SK-N-SH (cell line): ENCODE measurements at regions not wholly inside any gene's neighbourhood (a gene's known extent, or its start where the extent isn't known, plus 50 kb on each side); places are given as distances from the start of the nearest gene placed in this dataset.

Experiments
- CTCF ChIA-PET: fragments of 300-600, 350-600 bp; formaldehyde crosslinking; extraction: SDS; loops from one replicate; lab custom pipeline; 2021; lab: Yijun Ruan, JAX
- POLR2A ChIA-PET: fragments of 350-600 bp; sonication (Branson Sonifier 250); formaldehyde crosslinking; extraction: SDS; loops from one replicate; lab custom pipeline; 2020; ENCODE audit warnings: antibody characterized with exemption, inconsistent platforms; lab: Yijun Ruan, JAX
- DNase-seq: peaks from one replicate; pipeline ENCODE4 v3.0.0; 2012
- H2AFZ ChIP-seq: fragments of 200-600 bp; sonication (generic); 2 replicates; pipeline ENCODE4 v1.8.1; 2016; ENCODE audit warnings: antibody characterized with exemption, mild to moderate bottlenecking, low read depth
- H3F3A ChIP-seq: fragments of 200-600 bp; sonication (generic); replicated peaks from 2 replicates; pipeline ENCODE3; 2016; ENCODE audit warnings: antibody characterized with exemption, mild to moderate bottlenecking; ENCODE audit not compliant: insufficient read depth
- H3K27ac ChIP-seq, 2 experiments: fragments of 200-500 bp in 1 of 2; fragments of 200-600 bp in 1 of 2; sonication (Bioruptor generic) in 1 of 2; sonication (generic), shearing (Covaris generic) in 1 of 2; 2 replicates each; pipeline versions ENCODE4 v1.5.1 to v1.6.1; 2014 to 2016; ENCODE audit warnings: low read depth in 2 of 2, inconsistent platforms in 1 of 2, low read length in 1 of 2, mild to moderate bottlenecking in 1 of 2, mixed read lengths in 1 of 2
- H3K27me3 ChIP-seq: fragments of 200-600 bp; sonication (generic), shearing (Covaris generic); 2 replicates; pipeline ENCODE4 v1.6.1; 2016; ENCODE audit warnings: mixed run types; ENCODE audit not compliant: insufficient read depth
- H3K36me3 ChIP-seq, 2 experiments: fragments of 200-500 bp in 1 of 2; fragments of 200-600 bp in 1 of 2; sonication (Bioruptor generic) in 1 of 2; sonication (generic) in 1 of 2; replicated peaks in 1 of 2; 2 replicates each; pipeline versions ENCODE3 to v1.5.1; 2014 to 2016; ENCODE audit warnings: low read length in 1 of 2, mild to moderate bottlenecking in 1 of 2; ENCODE audit not compliant: insufficient read depth in 2 of 2, control insufficient read depth in 1 of 2
- H3K4me1 ChIP-seq, 2 experiments: fragments of 200-500 bp in 1 of 2; fragments of 200-600 bp in 1 of 2; sonication (Bioruptor generic) in 1 of 2; sonication (generic), shearing (Covaris generic) in 1 of 2; 2 replicates each; pipeline versions ENCODE4 v1.5.1 to v1.6.1; 2014 to 2016; ENCODE audit warnings: low read depth in 1 of 2, low read length in 1 of 2, mixed run types in 1 of 2; ENCODE audit not compliant: insufficient read depth in 2 of 2, control insufficient read depth in 1 of 2
- H3K4me2 ChIP-seq: fragments of 200-600 bp; sonication (generic), shearing (Covaris generic); 2 replicates; pipeline ENCODE4 v1.6.1; 2017; ENCODE audit warnings: mixed run types
- H3K4me3 ChIP-seq, 2 experiments: fragments of 200-500 bp in 1 of 2; fragments of 200-600 bp in 1 of 2; sonication (Bioruptor generic) in 1 of 2; sonication (generic), shearing (Covaris generic) in 1 of 2; 2 replicates each; pipeline versions ENCODE4 v1.5.1 to v1.8.1; 2014 to 2016; ENCODE audit warnings: low read depth in 2 of 2, inconsistent platforms in 1 of 2, low read length in 1 of 2, mild to moderate bottlenecking in 1 of 2, mixed read lengths in 1 of 2, moderate library complexity in 1 of 2
- H3K79me2 ChIP-seq: fragments of 200-600 bp; sonication (generic); 2 replicates; pipeline ENCODE4 v1.8.1; 2017; ENCODE audit warnings: mild to moderate bottlenecking; ENCODE audit not compliant: insufficient read depth
- H3K9ac ChIP-seq: fragments of 200-600 bp; sonication (generic); 2 replicates; pipeline ENCODE4 v1.6.1; 2017; ENCODE audit warnings: mixed run types
- H3K9me2 ChIP-seq: fragments of 200-600 bp; sonication (generic); 2 replicates; pipeline ENCODE4 v1.6.1; 2017; ENCODE audit warnings: mixed run types
- H3K9me3 ChIP-seq: fragments of 200-600 bp; sonication (generic); 2 replicates; pipeline ENCODE4 v1.6.1; 2017; ENCODE audit warnings: mixed run types, mild to moderate bottlenecking, moderate library complexity
- H4K20me1 ChIP-seq: fragments of 200-600 bp; sonication (generic); 2 replicates; pipeline ENCODE4 v1.6.1; 2017; ENCODE audit warnings: mild to moderate bottlenecking, mixed run types; ENCODE audit not compliant: insufficient read depth
- CTCF ChIP-seq: fragments of 200-600 bp; sonication (generic); IDR thresholded peaks from 2 replicates; pipeline ENCODE4 v1.6.1; 2017; ENCODE audit warnings: antibody characterized with exemption, mild to moderate bottlenecking, moderate library complexity
- EP300 ChIP-seq, 2 experiments: IDR thresholded peaks; 2 replicates each; pipeline versions ENCODE4 v1.4.0 to v1.6.1; 2012; ENCODE audit warnings: borderline replicate concordance in 1 of 2, low read depth in 1 of 2, low read length in 1 of 2
- EZH2phosphoT487 ChIP-seq: fragments of 200-600 bp; sonication (generic); IDR thresholded peaks from 2 replicates; pipeline ENCODE4 v1.6.1; 2017; ENCODE audit warnings: low read depth, mixed run types, mild to moderate bottlenecking, antibody characterized with exemption, moderate library complexity, borderline replicate concordance
- FOXJ3 ChIP-seq: sonication (generic); formaldehyde crosslinking; IDR thresholded peaks from 2 replicates; pipeline ENCODE4 v1.5.1; 2020; ENCODE audit warnings: mild to moderate bottlenecking, missing genetic modification reagents
- FOXM1 ChIP-seq: IDR thresholded peaks from 2 replicates; pipeline ENCODE4 v1.4.0; 2012; ENCODE audit warnings: low read depth, mild to moderate bottlenecking
- MAX ChIP-seq: IDR thresholded peaks from 2 replicates; pipeline ENCODE4 v1.4.0; 2012; ENCODE audit warnings: low read depth
- RAD21 ChIP-seq: IDR thresholded peaks from 2 replicates; pipeline ENCODE4 v1.6.1; 2012; ENCODE audit warnings: mild to moderate bottlenecking, low read length
- RCOR1 ChIP-seq: fragments of 150-350 bp; IDR thresholded peaks from 2 replicates; pipeline ENCODE4 v1.6.1; 2017; ENCODE audit warnings: antibody characterized with exemption, low read length
- REST ChIP-seq: IDR thresholded peaks from 2 replicates; pipeline ENCODE4 v1.6.1; 2012; ENCODE audit warnings: mild to moderate bottlenecking, low read depth, low read length, moderate library complexity
- SMC3 ChIP-seq: IDR thresholded peaks from 2 replicates; pipeline ENCODE4 v1.6.1; 2012; ENCODE audit warnings: low read depth, low read length, improper control_type of control experiment
- USF2 ChIP-seq: fragments of 150-350 bp; IDR thresholded peaks from 2 replicates; pipeline ENCODE4 v1.6.1; 2017; ENCODE audit warnings: antibody characterized with exemption, low read length, low read depth, borderline replicate concordance
- YY1 ChIP-seq: IDR thresholded peaks from 2 replicates; pipeline ENCODE4 v1.4.0; 2012; ENCODE audit warnings: low read depth, mild to moderate bottlenecking

- H3K9ac ChIP-seq: no peak overlapping the region
- no peaks in the 10 kb centered on the region for H3K27me3 ChIP-seq
- H3K27ac ChIP-seq: no peak overlapping the region
- ChIA-PET CTCF (interaction anchor here (0.6 kb wide), 1 partner anchor 1012 kb away, joined by 3 read pairs; no protein-coding TSS in a partner anchor), POLR2A (no interaction called here)
- no peak overlapping the region for H2AFZ ChIP-seq
- DNase-seq: no peak
- no peaks in the 10 kb centered on the region for H3K79me2 ChIP-seq
- H3K4me3 ChIP-seq: no peak overlapping the region
- no peaks in the 10 kb centered on the region for H3K9me2 ChIP-seq
- H3K9me3 ChIP-seq: no peaks in the 10 kb centered on the region
- H3F3A ChIP-seq: no peaks in the 10 kb centered on the region
- H3K4me1 ChIP-seq: no peaks in the 10 kb centered on the region
- no peak for TF ChIP-seq FOXJ3 (CRISPR knock-in tag)
- no peak for TF ChIP-seq MAX
- no peak for TF ChIP-seq EZH2phosphoT487
- TF ChIP-seq REST: no peak
- TF ChIP-seq EP300 (IDR thresholded peaks at IDR 0.05; ENCODE audit: borderline replicate concordance in 1 of 2, low read depth in 1 of 2, low read length in 1 of 2): no peak
- no peak for TF ChIP-seq YY1
- TF ChIP-seq FOXM1: no peak
- no peak for TF ChIP-seq RAD21
- TF ChIP-seq SMC3: no peak
- no peak for TF ChIP-seq RCOR1
- TF ChIP-seq CTCF: no peak
- TF ChIP-seq USF2: no peak
- H3K4me2 ChIP-seq: no peak overlapping the region
- no peaks in the 10 kb centered on the region for H4K20me1 ChIP-seq
- no peaks in the 10 kb centered on the region for H3K36me3 ChIP-seq
Observed at GRCh38 chr7:125636320-125636962, 706.8 kb upstream of the POT1 start.
